ENCODE measurements at regions not wholly inside any gene's neighbourhood (a gene's known extent, or its start where the extent isn't known, plus 50 kb on each side); places are given as distances from the start of the nearest gene placed in this dataset.

DNA sequence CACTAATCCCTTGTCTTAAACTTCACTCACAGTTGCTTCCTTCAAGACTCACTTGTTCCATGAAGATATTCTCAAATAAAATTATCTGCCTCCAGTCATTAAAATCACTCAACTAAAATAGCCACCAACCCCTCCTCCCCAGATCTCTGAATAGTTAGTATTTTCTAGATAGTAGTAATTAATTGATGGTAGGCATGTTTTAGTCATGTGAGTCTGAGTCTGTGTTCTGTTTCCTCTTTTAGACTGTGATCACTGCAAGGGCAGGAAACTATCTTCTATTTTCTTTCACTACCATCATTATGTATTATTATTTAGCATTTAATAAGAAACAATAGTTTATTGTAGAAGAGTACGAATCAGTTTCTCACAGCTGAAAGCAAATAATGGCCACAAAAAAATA, 1080.5 kb downstream of the IGSF11 start:
- no peak for DNase-seq (ENCODE audit: low spot score)

DNA sequence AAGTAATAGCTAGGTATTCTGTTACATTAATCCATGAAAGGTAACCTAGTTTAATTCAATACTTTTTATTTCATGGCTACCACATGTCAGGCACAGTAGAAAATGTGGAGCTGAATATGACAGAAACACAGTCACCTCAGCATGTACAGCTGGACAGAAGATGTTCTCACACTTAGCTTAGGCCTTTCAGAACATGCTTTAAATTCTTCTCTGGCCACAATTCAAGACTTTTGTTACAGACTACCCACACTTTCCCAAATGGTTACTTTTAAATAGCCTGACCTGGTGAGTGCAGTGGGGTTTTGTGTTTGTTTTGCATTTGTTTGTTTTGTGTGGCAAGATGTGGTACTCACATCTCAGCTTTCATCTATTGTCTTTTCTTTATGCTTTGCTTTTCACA, 1079.5 kb downstream of the IGSF11 start:
- no peak for DNase-seq (ENCODE audit: low spot score)

DNA sequence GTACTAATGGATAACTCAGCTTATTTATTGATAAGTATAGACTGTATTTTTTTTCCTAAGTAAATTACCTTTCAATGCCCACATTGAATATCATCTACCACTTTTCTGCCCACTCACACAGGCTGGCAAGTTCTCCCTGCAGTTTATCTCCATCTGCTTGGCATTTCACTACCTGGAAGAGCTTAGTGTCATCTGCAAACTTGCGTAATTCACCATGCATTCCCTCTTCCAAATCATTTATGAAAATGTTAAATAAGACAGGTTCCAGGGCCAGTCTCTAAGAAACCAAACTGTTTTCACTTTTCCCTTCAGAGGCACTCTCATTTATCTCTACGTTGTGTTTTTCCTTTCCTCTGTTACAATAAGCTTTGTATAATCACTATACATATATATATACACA, 1076.6 kb downstream of the IGSF11 start:
- DNase-seq (ENCODE audit: low spot score), result no peak

DNA sequence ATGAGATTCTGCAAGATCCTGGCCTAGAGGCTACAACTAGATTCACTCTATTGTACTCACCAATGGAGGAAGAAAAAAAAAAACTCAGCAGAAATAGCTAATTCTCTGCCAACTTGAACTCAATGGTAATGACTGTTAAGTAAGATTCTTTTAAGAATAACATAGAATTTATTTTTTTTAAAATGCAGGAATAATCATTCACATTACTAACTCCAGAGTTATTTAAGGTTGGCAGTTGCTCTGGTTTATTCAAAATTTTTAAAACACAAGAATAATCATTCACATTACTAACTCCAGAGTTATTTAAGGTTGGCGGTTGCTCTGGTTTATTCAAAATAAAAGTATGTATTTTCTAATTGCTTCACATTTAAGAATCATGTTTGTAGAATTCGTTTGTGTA, 1071.9 kb downstream of the IGSF11 start:
- DNase-seq (ENCODE audit: low spot score), result no peak

DNA sequence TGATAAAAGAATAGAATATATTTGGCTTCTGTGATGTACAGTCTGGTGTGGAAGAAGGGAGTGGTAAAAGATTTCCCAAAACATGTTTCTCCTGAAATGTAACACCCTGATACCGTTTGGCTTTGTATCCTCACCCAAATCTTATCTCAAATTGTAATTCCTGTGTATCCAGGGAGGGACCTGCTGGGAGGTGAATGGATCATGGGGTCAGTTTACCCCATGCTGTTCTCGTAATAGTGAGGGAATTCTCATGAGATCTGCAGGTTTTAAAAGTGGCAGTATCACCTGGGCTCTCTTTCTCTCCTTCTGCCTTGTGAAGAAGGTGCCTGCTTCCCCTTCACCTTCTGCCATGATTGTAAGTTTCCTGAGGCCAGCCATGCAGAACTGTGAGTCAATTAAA, 1070.8 kb downstream of the IGSF11 start:
- no peak for DNase-seq (ENCODE audit: low spot score)

DNA sequence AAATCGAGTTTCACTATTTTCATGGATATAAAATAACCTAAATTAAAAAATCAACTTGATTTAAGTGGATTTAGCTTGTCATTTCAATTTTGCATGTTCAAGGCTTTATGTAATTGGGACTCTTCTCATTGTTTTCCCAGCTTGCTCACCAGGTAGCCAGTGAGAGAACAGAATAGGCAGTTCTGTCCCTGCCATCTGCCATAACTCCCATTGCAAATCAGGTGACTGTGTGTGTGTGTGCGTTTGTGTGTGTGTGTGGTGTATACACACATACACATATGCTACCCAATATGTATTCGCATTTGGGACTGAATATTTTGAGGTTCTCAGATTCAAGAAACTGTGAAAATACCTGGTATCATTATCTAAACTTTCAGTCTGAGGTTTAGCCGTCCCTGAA, 1069.8 kb downstream of the IGSF11 start:
- DNase-seq (ENCODE audit: low spot score), result no peak

DNA sequence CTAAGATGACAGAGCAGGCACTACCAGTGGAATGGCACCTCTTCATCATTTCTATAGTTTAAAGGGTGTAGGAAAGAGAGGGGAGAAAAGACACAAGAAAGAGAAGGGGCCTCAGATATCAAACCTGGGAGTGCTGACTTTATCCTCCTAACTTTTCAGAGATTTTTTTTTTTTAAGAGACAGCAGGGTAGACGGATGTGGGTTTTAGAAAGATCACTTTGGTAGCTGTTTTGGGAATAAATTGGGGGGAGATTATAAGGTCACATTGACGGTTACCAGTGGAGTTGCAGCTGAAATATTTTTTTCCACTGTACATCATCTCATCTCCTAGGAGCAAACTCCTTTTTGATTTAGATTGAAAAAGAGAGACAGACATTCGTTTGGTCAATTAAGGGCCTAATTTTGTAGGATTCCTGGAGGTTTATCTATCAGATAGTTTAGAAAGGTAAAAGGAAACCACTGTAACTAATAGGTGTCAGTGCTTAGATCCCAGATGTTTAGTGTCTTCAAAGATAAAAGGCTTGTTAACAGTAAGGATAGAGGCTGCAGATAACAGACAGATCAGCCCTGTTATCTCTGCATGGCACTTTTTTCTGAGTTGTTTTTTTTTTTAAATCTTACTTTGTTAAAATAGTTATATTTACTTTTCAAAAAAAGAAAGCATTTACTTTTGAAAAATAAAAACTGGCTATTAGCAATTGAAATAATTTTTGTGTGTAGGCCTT, 1057.0 kb downstream of the IGSF11 start:
- DNase-seq (ENCODE audit: low spot score), result no peak

DNA sequence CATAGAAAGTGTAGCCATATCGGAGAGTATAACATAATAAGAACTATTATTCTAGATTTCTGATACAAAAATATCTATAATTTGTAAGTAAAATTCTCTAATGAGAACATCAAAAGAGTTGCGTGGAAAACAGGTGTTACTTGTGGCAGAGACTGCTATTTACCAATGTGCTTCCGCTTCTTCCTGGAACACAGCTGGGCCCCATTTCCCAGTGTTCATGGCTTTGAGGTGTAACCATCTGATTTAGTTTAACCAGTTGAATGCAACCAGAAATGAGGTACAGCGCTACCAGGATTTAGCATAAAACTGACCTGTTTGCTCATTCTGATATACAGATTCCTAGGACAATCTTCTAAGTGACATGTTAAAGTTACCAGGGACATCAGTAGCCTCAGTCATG, 1055.2 kb downstream of the IGSF11 start:
- DNase-seq (ENCODE audit: low spot score), result no peak

DNA sequence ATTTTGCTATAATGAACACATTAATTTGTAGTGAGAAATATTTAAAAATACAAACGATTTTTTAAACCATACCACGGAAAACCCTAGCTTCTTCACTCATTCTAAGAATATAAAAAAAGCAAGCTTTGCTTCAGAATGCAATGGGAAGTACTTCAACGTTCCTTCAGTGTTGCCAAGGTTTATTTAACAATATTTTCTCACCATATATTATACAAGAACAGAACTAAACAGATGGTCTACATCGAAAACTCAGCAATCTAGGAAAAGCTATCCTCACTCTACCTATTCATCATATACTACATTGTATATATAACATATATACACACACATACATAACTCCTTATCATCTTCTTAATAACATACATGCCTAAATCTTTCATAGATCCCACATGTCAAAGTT, 1047.4 kb downstream of the IGSF11 start:
- no peak for DNase-seq (ENCODE audit: low spot score)

DNA sequence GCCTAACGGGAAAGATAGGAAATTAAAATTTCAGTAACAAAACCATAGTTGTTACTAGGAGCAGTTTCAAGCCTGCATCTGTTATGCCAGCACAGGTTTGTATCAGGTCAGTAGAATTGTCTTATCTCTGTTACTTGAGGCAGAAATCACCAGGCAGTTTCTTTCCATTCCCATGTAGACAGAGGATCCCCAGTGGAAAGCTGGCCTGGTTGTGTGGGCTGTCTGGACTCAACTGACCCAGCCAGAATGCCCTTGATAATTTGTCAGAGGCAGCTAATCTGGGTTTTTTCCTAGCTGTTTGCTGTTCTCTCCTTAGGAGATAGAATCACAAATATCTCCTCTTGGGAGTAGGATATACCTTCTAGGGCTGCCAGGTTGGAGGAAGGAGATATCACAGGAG, 1044.7 kb downstream of the IGSF11 start:
- DNase-seq (ENCODE audit: low spot score), result no peak

DNA sequence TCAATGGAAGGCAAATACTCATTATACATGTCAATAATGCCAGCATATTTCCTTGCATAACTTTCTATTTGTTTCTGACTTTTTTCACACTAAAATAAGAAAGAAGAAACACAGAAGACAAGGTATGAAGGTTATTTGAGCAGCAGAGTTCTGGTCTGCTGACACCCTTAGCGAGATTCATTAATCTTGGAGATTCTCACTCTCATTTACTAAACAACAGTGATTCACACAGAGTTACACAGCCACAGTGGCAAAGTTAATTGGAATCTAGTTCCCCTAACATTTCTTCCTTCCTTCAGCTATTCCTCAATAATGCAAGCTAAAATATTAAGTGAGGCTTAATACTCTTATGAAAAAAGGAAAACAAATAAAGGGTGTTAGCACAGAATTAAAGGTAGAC, 1044.0 kb downstream of the IGSF11 start:
- no peak for DNase-seq (ENCODE audit: low spot score)

DNA sequence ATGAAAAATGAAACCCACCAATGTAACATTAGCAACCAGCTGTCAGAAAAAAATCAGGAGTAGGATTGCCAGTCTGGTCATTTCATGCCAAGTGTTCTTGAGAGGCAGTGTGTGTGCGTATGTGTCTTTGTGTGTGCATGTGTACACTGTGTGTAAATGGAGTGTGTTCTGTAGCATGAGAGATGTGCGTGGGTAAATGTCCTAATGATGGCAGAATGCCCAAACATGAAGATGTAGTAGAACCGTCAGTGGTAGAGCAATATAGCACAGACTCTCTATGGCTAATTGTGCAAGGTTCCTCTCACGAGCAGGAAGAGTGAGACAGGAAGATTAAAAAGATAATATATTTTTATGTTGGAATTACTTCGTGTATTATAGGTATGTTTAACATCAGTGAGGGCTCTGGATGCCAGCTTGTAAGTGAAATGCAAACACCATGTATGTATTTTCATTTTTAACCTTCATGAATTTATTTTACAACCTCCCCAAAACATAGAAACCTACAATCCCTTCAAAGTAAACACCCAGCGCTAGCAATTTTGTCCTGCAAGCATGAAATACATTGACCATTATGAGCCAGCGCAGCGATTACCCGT, 1038.7 kb downstream of the IGSF11 start:
- no peak for DNase-seq (ENCODE audit: low spot score)

DNA sequence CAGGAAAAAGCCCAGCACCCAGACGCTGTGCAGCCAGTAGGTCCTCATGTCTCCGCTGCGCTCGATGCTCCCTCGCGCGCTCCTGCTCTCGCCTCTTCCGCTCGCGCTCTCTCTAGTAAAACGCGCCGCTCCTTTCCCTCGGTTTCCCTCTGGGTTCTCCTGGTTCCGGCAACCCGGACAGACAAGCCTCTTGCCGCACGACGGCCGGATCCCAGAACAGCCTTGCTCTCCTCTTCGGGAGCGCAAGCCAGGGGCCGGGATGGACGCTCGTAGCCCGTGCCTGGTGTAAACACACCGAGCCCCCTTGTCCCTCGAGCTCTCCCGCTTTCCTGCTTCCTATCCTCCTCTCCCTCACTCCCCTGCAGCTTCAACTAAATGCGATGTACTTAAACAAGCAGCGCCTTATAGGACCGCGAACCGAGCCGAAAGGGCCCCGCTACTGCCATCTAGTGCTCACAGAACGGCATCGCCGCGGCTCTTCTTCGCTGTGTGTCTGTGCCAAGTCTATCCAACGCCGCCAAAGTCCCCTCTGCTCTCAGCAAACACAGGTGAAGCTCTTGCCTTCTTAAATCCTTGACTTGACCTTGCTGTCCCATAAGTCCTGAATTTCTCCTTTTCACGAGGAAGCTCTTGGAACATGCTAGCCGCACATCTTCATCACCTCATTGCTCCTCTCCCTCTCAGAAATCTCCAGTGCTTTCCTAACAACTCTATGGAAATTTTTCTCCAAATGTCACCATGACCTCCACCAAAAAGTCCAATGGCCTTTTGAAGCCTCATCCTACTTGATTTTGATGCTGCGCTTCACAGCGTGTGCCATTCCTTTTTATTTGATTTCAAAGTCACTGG, 1037.2 kb downstream of the IGSF11 start:
- peak; percentile 75 for DNase-seq (ENCODE audit: low spot score)

DNA sequence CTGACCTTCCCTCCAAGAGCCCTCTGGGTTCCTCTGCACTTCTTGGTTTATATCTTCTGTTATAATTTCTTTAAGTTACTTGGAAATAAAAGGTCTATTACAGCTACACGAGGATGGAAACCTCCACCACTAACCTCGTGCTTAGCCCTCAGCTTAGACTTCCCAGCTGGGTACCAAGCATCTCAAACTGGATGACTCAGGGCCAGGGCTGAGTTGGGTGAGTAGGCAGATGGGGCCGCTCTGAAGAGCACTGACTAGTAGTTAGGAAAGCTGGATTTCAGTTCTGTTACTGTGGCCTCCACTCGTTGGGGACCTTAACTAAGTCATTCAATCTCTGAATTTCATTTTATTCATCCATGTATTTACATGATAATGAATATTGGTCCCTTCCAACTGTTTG, 1036.6 kb downstream of the IGSF11 start:
- DNase-seq (ENCODE audit: low spot score), result no peak

DNA sequence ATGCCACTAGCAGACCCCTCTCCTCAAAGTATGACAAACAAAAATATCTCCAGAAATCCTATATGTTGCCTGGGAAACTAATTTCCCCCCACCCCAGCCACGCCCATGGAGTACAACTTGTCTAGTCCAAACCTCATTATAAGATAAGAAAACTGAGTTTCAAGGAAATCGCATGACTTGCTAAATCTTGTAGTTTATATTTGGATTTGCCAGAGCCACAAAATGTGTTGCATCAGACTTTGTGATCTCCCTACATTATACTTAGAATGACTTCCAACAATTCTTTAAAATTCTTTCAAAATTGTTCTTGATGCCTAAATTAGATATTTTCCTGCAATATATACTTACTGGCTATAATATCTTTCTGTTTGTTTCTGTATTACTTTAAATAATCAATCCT, 1034.4 kb downstream of the IGSF11 start:
- no peak for DNase-seq (ENCODE audit: low spot score)

DNA sequence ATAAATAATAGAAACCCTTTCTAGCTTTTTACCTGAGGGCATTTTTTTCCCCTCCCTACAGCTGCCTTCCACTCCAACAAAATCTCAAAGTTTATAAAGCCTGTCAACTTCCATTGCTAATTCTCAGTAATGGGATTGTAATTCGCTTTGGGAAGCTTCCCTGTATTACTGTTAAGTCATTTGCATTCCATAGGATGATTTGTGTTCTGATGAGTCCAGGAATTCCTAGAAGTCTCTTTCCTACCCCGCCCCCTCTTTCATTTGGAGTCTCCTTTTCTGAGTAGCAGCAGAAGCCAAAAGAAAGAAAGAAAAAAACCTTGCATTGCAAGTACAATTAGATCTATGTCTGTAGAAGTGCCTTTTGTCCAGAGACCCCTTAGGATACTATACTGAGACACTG, 1033.3 kb downstream of the IGSF11 start:
- no peak for DNase-seq (ENCODE audit: low spot score)

DNA sequence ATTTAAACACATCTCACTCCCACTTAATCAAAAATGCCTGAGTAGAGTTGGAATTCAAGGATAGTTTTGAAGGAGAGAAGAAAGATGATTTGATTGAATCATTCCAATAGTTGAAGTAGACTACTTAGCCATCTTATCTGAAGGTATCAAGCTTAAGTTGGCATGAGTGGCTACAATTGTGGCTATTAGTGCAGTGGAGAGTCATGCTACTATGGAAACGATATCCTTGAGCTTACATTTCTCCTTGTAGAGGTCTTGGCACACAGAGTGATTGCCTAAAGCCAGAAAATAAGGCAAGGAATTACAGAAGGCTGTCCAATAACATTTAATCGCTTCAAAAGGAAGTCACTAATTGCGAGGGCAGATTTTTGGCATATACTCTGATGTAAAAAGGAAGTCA, 1022.7 kb downstream of the IGSF11 start:
- DNase-seq (ENCODE audit: low spot score), result no peak

DNA sequence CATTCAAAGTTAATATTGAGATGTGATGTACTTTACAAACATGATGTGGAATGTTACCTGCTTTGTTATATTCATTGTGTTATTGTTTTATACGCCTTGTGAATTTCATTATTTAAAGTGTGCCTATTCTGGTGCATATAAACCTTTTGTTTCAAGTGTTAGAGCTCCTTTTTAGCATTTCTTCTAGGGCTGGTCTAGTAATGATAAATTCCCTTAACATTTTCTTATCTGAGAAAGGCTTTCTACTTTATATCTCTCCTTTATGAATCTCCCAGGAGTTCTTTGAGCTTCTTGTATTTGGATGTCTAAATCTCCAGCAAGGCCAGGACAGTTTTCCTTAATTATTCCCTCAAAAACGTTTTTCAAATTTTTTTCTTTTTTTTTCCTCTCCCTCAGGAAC, 1005.6 kb downstream of the IGSF11 start:
- no peak for DNase-seq (ENCODE audit: low spot score)

DNA sequence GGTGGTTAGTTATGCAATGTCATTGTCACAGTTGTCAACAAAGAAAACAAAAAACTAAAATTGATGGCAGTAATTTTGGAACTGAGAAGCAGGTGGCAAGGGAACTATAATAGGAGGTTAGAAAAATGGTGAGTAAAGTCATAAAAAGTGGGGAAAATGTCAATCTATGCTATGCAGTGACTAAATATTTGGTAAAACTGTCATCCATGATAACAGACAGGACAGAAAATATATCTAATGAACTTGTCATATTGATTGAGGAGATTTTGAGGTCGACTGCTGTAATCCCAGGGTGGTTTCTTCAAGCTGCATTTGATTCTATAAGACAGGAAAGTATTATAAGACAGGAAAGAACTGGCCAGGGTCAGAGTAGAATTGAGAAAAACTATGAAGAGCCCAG, 998.4 kb downstream of the IGSF11 start:
- DNase-seq (ENCODE audit: low spot score), result no peak

DNA sequence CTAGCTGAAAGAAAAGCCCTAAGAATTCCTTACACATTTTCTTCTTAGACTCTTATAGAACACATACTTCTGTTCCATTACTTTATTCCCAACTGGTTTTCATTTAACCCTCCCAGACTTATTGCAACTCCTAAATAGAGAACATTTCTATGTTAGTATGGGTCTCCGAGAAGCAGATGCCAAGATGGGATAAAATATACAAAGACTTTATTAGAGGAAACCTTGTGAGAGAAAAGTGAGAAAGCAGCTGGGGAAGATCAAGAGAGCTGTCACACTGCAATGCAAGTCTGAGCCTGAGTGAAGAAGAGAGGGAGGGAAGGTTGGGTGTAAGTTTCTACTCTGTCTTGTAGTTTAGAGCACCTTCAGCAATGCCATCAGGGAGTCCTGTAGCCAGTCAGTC, 979.3 kb downstream of the IGSF11 start:
- no peak for DNase-seq (ENCODE audit: low spot score)

DNA sequence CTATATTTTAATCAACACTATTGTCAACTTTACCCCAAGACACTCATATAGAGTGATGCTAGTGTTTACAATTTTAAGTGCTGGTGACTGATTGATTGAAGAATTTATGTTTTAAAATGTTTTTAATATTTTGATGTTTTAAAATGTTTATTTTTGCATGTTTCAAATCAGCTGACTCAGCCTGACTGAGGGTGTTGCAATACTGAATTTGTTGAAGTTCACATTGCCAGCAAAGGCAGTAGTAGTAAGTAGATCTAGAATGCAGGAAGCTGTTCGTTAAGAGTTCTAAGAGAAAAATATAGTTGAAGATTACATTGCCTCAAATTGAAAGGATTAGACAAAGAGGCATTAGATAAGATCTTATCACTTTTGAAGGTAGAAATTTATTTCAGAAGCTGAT, 977.6 kb downstream of the IGSF11 start:
- DNase-seq (ENCODE audit: low spot score), result no peak

DNA sequence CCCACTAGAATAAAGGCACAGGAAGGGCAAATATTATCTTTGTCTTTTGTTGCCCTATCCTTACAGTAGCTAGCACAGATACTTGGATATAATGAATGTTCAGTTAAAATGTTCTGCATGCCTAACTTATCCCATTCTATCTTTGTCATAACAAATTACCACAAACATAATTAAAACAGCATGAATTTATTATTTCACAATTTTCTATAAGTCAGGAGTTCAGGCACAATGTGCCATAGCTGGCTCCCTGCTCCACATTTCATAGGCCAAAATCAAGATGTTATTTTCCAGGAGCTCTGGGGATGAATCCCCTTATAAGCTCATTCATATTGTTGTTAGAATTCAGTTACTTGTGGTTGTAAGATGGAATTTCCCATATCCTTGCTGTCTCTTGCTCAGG, 975.5 kb downstream of the IGSF11 start:
- no peak for DNase-seq (ENCODE audit: low spot score)

DNA sequence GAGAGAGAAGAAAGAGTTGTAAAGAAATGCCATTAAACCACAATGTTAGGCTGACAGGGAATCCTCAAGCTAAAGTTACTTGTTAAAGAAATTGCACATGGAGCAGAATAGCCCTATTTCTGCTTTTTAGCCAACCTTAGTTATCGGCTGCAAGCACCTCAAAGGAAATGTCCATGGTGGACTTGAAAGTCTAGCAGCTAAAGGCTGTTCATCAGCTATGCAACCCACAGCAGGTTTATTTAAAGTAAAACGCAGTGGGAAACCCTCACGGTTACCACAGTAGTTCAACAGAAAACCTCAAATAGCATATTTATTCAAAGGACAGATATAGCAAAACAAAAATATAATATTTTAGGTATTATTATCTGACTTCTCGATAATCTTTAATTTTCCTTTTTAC, 967.2 kb downstream of the IGSF11 start:
- no peak for DNase-seq (ENCODE audit: low spot score)

Measured in iPS-NIHi11 (cell line).